Islet precursor cell (in vitro differentiated cells): ENCODE measurements at regions not wholly inside any gene's neighbourhood (a gene's known extent, or its start where the extent isn't known, plus 50 kb on each side); places are given as distances from the start of the nearest gene placed in this dataset.

Experiments
- DNase-seq: peaks from one replicate; pipeline ENCODE4 v3.0.0-alpha.2; 2018

DNA sequence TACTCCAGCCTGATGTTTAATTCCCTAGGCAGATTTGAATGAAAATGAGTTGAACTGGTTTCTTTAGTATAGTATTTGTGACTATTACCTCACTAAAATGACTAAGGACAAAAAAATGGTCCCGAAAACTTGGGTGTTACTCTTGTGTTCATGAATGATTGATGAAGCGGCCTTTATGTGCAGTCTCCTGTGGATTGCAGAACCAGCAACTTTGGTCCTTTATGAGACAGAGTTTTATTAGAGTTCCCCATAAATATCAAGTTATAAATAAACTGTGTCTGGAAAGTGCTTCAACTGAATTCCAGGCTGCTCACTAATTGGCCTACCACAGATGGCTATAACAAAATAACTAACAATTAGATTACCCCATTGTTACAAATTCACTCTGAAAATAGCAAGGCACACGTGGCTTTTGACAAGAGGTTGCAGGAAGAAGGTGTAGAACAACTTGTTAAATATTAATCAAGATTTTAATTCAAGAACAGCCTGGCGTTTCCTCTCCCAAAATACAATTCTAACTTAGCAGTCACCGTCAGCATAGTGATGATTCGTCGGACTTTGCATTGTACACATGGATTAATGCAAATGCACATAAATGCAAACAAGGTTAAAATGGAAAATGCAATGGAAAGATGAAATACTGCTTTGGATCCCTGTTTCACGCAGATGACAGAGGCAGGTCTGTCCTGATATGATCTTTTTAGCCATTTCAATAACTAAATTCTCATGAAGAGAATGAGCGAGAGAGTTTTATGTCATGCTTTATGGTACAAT, 567.3 kb upstream of the ZNF717 start:
- no peak for DNase-seq

- DNase-seq = no peak
Observed at GRCh38 chr3:76353683-76354082, 568.3 kb upstream of the ZNF717 start.

DNA sequence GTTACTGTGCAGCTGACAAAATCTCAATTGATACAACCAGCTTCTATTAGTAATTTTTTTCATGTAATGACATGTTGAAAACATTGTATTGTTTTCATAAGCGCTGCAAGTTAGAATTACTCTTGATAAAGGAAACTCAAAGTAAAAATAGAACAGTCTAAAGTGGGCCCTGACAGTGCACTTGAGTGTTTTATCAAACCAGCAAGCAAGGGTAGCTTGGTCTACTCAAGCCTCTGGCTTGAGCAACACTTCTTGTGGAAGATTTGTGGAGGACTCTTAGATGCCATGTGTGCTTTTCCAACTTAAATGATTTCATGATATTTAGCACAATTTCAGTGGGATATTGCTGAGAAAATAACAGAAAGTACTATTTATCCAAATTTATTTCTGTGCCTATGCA, 575.7 kb upstream of the ZNF717 start:
- DNase-seq = no peak

DNA sequence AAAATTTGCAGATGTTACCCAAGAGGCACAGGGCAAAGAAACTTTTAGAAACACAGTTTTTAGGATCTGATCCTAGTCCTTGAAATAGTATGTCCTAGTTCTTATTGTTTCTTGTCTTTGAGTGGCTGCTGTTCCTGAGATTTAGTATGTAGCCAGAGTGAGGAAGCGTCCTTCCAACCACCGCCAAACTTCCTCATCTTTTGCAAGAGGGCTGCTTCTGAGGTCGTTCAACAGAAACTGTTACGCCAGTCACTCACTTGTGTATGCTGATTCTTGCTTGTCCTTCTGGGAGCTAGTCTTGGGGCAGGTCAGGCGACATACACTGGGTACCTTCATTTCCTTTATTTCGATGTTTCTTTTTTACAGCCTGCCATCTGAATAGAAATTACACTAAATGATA, 577.3 kb upstream of the ZNF717 start:
- no peak for DNase-seq

GRCh38 chr3:76365275-76365674, 579.9 kb upstream of the ZNF717 start:
- DNase-seq = no peak

DNA sequence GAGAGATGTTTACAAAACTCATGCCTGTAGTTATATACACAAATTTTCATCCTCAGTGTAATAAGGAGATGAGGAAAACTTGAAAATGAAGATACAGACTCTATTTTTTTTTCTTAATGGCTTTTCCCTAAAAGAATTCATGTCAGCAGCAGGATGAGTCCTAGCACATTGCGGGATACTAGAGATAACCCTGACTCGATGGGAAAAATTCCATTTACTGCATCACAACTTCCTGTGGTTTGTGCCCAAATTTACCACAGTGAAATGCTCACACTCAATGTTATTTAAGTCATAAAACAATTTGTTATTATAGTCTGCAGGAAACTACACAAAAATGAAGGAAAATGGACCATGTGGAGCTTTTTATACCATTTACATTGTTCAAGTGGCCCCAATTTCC, 581.9 kb upstream of the ZNF717 start:
- no peak for DNase-seq

- DNase-seq = no peak
Observed at GRCh38 chr3:76369170-76369569, 583.8 kb upstream of the ZNF717 start.

DNA sequence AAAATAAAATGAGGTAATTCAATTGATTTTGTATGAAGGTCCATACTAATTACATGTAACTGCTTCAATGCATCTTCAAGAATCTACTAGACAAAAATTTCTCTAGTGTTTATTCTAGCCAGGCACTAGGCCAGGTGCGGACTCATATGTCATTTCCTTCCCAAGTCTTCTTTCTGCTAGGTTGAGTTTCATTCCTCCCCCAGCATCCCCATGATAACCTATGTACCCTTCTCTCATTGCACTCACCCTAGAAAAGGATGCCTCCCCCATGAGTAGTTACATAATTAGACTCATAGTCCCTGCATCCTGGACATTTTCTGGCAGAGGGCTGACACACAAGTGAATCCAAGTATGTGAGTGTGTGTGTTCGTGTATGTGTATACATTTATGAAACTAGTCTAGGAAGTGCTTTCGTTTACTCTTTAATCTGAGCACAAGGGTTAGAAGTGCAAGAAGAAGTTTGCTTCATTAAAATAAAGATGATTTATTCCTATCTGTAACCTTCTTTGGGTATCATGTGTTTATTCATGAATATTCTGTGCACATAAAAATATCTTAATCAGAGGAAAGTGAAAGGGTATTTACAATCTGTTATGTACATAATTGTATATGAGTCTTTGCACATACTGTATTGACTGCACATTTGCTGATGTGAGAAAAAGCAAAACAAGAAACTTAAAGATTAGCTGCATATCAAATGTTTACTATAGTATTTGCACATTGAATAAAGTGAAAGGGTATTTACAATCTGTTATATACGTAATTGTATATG, 585.6 kb upstream of the ZNF717 start:
- no peak for DNase-seq

DNA sequence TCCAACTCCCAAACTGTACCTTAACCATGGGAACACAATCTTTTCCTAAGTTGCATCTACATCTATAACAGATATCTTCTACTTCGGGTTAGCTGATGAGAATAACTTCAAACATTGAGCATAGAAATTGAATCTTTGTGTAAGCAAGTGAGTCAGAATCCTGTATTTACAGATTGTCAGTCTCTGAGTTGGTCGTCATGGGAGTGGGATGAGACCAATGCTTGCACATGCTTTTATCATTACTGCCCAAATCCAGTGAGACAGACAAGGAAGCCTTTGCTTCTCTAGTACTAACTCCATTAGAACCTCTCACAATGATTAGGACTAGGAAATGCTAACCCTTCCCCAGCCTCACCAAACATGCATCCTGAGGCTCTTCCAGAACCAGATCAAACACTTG, 587.1 kb upstream of the ZNF717 start:
- no peak for DNase-seq

GRCh38 chr3:76377074-76377473, 591.7 kb upstream of the ZNF717 start:
- no peak for DNase-seq

GRCh38 chr3:76378789-76379188, 593.4 kb upstream of the ZNF717 start:
- DNase-seq = no peak

GRCh38 chr3:76383781-76384180, 598.4 kb upstream of the ZNF717 start:
- no peak for DNase-seq

GRCh38 chr3:76387000-76387399, 601.7 kb upstream of the ZNF717 start:
- no peak for DNase-seq

- no peak for DNase-seq
Observed at GRCh38 chr3:76400141-76400540, 614.8 kb upstream of the ZNF717 start.

DNA sequence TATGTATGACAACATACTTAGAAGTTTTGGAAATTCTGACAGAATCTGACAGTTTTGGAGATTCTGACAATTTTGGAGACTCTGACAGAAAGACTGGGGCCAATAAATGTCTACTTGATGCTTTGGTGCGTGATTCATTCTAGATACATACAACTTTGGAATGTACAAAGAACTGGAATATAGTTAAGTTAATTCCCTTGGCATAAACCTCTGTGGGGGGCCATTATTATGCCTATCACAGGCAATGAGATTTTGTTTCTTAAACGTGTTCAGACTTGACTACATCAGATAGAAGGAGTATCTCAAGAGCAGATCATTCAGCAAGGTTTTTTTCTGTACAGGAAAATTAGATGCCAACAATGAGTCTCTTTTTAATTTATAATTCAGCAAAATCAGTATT, 617.6 kb upstream of the ZNF717 start:
- no peak for DNase-seq

- no peak for DNase-seq
Observed at GRCh38 chr3:76403556-76403955, 618.2 kb upstream of the ZNF717 start.

DNA sequence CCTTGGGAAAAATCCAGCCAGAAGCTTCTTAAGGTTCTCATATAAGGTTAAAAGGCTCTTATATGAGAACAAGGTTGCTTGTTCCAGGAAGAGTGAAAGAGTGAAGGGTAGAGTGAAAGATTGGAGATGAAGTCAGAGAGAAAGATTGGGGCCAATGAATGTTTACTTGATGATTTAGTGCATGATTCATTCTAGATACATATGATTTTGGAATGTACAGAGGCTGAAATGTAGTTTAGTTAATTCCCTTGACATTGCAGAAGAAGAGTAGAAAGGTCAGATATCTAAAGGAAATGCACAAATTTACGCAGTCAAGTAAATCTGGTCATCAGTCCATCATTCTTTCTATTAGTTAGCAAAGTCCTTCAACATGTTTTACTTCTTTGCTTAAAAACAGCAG, 619.8 kb upstream of the ZNF717 start:
- DNase-seq = no peak

DNA sequence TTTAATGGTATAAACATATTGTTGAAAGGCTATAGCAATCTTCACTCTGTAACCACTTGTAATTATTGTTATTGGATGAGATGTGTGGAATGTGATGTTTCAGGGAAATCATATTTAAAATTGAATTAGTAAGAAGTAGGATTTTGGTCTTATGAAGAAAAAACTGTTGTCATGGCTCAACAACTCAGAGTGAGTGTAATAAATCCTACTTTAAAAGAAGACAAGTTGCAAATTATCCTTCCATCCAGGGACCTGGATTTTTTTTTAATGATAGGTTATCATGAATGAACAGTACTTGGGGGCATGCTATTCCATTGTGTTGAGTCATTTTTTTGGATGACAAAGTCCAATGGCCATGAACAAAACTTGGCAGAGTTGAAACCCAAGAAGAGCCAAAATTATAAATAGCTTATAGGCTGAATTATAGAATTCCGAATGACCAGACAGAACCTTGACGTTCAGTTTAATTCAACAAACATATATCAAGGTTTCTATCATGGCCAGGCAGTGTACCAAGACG, 625.5 kb upstream of the ZNF717 start:
- no peak for DNase-seq

GRCh38 chr3:76415384-76415783, 624.5 kb upstream of the ROBO2 start:
- DNase-seq = no peak

DNA sequence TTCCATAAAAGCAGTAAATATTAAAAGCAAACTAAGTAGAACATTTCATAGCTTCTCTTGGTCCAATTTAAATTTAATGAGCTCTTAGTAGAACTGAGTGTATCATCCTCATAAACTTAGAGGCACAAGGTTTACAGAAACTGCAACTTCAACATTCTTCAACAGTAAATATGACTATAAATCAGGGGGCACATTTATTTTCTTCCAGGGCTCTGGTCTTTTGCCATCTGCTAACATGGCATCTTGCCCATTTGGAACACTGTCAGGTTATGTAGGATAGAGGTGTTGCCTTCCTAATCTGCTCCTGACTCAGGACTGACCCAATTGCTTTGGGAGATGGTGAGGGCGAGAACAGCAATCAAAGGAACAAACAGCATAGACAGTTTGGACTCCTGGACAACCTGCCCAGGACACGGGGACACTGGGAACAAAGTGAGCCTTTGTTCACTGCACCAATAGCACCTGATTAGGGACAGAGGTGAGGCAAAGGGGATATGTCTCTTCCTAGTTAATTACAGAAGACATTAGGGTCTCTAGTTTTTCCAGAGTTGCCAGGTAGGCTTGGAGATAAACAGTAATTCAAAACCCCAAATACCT, 610.2 kb upstream of the ROBO2 start:
- no peak for DNase-seq

DNA sequence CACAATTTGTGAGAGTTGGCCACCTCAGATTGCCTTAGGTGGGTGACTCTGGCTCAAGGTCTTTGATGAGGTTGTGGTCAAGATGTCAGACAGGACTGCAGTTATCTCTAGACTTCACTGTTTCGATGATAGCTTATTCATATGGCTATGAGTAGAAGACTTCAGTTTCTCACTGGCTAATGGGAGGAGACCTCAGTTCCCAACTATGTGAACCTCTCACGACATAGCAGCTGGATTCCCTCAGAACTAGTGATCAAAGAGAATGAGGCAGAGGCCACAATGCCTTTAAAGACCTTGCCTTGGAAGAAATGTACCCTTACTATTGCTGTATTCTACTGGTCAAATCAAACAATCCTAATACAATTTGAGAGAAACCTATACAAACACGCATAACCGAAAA, 607.5 kb upstream of the ROBO2 start:
- DNase-seq = no peak

DNA sequence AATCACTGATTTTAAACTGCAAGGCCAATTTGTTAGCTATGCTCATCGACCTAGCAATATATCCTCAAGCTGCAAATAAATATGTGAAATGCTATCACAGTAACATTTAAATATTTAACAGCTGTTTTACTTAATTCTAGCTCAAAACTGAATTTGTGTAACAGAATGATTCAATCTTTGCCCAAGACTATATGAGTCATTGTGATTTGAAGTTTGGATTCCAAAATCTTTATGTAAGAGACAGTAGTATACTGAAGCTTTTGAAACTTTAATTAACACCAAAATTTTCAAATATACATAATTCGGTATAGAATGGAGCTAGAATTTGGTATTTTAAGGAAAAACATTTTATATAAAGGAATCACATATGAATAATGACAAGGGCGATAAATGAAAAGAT, 603.0 kb upstream of the ROBO2 start:
- no peak for DNase-seq

GRCh38 chr3:76438971-76439370, 600.9 kb upstream of the ROBO2 start:
- DNase-seq = no peak

GRCh38 chr3:76442374-76442915, 597.5 kb upstream of the ROBO2 start:
- no peak for DNase-seq
